HG03442 (cell line): ENCODE measurements at regions not wholly inside any gene's neighbourhood (a gene's known extent, or its start where the extent isn't known, plus 50 kb on each side); places are given as distances from the start of the nearest gene placed in this dataset.
"Not testable (repeated sequence)": the region's sequence is repeated elsewhere in the genome, so short reads cannot be mapped to it uniquely, and the experiment has no call there.

Experiments used
- ATAC-seq: cut with Tn5 transposase; IDR thresholded peaks from one replicate; pipeline ENCODE4 v1.9.1; 2021; ENCODE audit warnings: mild to moderate bottlenecking, moderate library complexity; ENCODE audit not compliant: unreplicated experiment

- no peak for ATAC-seq
Measured at GRCh38 chr6:20338156-20338555, 63.5 kb upstream of the E2F3 start.

GRCh38 chr6:20340068-20340848 lies 61.4 kb upstream of the E2F3 start:
- ATAC-seq: no peak

- ATAC-seq: no peak
Measured at GRCh38 chr6:20341096-20341495, 60.6 kb upstream of the E2F3 start.

- ATAC-seq: no peak
Measured at GRCh38 chr6:20341564-20341963, 60.1 kb upstream of the E2F3 start.

GRCh38 chr6:20346948-20347347 lies 54.7 kb upstream of the E2F3 start:
- ATAC-seq: not testable (repeated sequence)

- no peak for ATAC-seq
Measured at GRCh38 chr6:20348041-20348440, 53.6 kb upstream of the E2F3 start.

GRCh38 chr6:20349225-20349624 lies 52.5 kb upstream of the E2F3 start:
- ATAC-seq: peak; percentile 64

GRCh38 chr6:20350215-20350614 lies 51.5 kb upstream of the E2F3 start:
- ATAC-seq: no peak

GRCh38 chr6:20351534-20351933 lies 50.1 kb upstream of the E2F3 start:
- ATAC-seq: no peak
